Prostate gland (tissue), 2 donors: ENCODE measurements at regions not wholly inside any gene's neighbourhood (a gene's known extent, or its start where the extent isn't known, plus 50 kb on each side); places are given as distances from the start of the nearest gene placed in this dataset.

Experiments used
- DNase-seq: peaks from one replicate; pipeline ENCODE4 v3.0.0-alpha.2; 2019; ENCODE audit warnings: low spot score
- H3K27ac ChIP-seq, 2 donors: fragments of 200-600 bp; sonication (generic); 2 replicates each; pipeline ENCODE4 v1.5.1; 2017 to 2019
- H3K27me3 ChIP-seq: fragments of 200-600 bp; sonication (generic); replicated peaks from 2 replicates; pipeline ENCODE4 v1.5.1; 2019; ENCODE audit not compliant: insufficient read depth
- H3K36me3 ChIP-seq, 2 donors: fragments of 200-600 bp; sonication (generic); 1 replicate in 1 of 2; 2 replicates in 1 of 2; pipeline versions ENCODE4 v1.5.1 to v1.8.1; 2017 to 2019
- H3K4me1 ChIP-seq: fragments of 200-600 bp; sonication (generic); replicated peaks from 2 replicates; pipeline ENCODE4 v1.5.1; 2019
- H3K4me3 ChIP-seq, 2 donors: fragments of 200-600 bp; sonication (generic); 2 replicates each; pipeline ENCODE4 v1.5.1; 2017 to 2019
- H3K9me3 ChIP-seq: fragments of 200-600 bp; sonication (generic); 2 replicates; pipeline ENCODE4 v1.5.1; 2017
- POLR2A ChIP-seq: fragments of 450-650 bp; IDR thresholded peaks from one replicate; pipeline ENCODE4 v1.6.1; 2016; ENCODE audit warnings: antibody characterized with exemption, mild to moderate bottlenecking
- POLR2AphosphoS5 ChIP-seq: sonication (generic); formaldehyde crosslinking; IDR thresholded peaks from one replicate; pipeline ENCODE4 v1.6.1; 2017; ENCODE audit warnings: antibody characterized with exemption
- WGBS: methylation state at CpG from one replicate; pipeline ENCODE4 v1.1.5; 2018; 5-methylcytosine and 5-hydroxymethylcytosine counted together
- intact Hi-C: fragments of 100-400 bp; cut with DNase I; formaldehyde crosslinking; loops from one replicate; pipeline ENCODE4 v1.14.2; 2022
- TF ChIP-seq, protein P1 (sequence below), 4 experiments: fragments of 200-600 bp in 2 of 4; fragments of 450-650 bp in 2 of 4; sonication (generic) in 2 of 4; IDR thresholded peaks; 1 replicate in 3 of 4; 2 replicates in 1 of 4; pipeline ENCODE4 v1.5.1; 2016 to 2019; ENCODE audit warnings: antibody characterized with exemption in 4 of 4, mild to moderate bottlenecking in 2 of 4, moderate library complexity in 2 of 4

DNA sequence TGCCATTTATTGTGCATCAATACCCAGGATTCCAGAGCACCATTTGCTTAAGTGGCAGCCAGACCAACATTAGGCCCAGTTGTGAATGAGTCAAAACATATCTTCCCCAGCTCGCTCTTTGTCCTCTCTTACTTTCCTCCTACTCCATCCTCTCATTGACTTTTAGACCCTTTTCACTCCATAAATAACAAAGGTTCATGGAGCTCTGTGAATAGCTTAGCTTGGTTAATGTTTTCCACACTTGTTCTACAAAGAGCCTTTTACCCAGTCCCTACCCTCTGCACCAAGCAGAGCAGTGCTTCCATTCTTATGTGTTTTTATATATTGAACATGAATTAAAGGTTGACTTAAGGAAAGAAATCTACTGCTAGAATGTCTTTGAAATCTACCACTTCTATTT is 625.8 kb upstream of the FANCL start:
- Histone ChIP-seq H3K27me3 (no peaks in the 10 kb centered on the region), H3K4me1 (no peaks in the 10 kb centered on the region), H3K9me3 (no peaks in the 10 kb centered on the region), H3K36me3 (no peaks in the 10 kb centered on the region), H3K4me3 (no peak overlapping the region), H3K27ac (no peak overlapping the region)
- intact Hi-C loops: no loop called here
- WGBS: 92% methylated on average over 1 of the region's 1 CpG
- no peak for DNase-seq
- TF ChIP-seq, protein P1, sequence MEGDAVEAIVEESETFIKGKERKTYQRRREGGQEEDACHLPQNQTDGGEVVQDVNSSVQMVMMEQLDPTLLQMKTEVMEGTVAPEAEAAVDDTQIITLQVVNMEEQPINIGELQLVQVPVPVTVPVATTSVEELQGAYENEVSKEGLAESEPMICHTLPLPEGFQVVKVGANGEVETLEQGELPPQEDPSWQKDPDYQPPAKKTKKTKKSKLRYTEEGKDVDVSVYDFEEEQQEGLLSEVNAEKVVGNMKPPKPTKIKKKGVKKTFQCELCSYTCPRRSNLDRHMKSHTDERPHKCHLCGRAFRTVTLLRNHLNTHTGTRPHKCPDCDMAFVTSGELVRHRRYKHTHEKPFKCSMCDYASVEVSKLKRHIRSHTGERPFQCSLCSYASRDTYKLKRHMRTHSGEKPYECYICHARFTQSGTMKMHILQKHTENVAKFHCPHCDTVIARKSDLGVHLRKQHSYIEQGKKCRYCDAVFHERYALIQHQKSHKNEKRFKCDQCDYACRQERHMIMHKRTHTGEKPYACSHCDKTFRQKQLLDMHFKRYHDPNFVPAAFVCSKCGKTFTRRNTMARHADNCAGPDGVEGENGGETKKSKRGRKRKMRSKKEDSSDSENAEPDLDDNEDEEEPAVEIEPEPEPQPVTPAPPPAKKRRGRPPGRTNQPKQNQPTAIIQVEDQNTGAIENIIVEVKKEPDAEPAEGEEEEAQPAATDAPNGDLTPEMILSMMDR (IDR thresholded peaks at IDR 0.05): no peak
- no peak for TF ChIP-seq POLR2AphosphoS5
- TF ChIP-seq POLR2A: no peak

DNA sequence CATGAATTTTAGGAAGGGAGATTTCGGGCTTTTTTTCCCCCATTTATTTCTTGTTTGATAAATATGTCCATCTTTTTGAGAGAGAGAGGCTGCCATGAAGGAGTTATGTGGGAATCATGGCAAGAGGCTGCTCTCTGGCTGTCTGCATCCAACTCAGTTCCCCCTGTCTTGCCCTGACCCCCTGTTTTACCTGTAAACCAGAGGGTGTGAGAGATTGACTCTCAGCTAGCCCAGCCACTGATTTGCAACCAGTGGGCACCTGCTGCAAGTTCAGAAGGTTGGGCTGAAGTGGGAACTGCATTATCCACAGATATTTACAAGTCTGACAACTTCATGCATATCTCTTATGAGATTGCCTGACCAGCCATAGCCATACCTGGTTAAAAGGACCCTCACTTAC is 625.4 kb upstream of the FANCL start:
- H3K27me3 ChIP-seq: no peaks in the 10 kb centered on the region
- H3K9me3 ChIP-seq: no peaks in the 10 kb centered on the region
- no peak overlapping the region for H3K4me3 ChIP-seq
- TF ChIP-seq, protein P1 (IDR thresholded peaks at IDR 0.05): no peak
- TF ChIP-seq POLR2A: no peak
- no peak for TF ChIP-seq POLR2AphosphoS5
- DNase-seq: no peak
- WGBS: 63% methylated on average over 1 of the region's 1 CpG
- H3K36me3 ChIP-seq: no peaks in the 10 kb centered on the region
- H3K27ac ChIP-seq: no peak overlapping the region
- intact Hi-C loops: no loop called here
- no peaks in the 10 kb centered on the region for H3K4me1 ChIP-seq

DNA sequence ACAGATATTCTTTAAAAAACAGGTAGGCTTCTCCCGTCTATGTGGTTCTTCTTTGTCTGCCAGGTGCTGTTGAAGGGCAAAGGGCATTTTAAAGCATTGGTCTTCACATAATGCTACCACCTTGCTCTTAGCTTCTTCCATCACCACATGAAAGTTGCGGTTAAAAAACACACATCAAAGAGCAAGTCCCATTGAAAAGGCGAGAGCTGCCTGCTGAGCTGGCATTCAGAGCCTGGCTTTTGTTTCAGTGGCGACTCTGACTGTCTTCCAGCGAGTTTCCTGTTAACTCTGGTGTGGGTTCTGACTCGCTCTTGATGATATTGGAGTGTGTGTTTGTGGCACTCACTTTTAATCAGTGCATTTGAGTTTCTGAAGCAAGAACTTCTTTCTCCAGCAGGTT is 624.9 kb upstream of the FANCL start:
- no peaks in the 10 kb centered on the region for H3K9me3 ChIP-seq
- WGBS: 23% methylated on average over 6 of the region's 6 CpGs
- H3K4me3 ChIP-seq: no peak overlapping the region
- intact Hi-C loops: no loop called here
- no peaks in the 10 kb centered on the region for H3K36me3 ChIP-seq
- no peak overlapping the region for H3K27ac ChIP-seq
- no peak for DNase-seq
- no peaks in the 10 kb centered on the region for H3K4me1 ChIP-seq
- H3K27me3 ChIP-seq: no peaks in the 10 kb centered on the region
- TF ChIP-seq POLR2AphosphoS5 (no peak), POLR2A (no peak)
- TF ChIP-seq, protein P1 (IDR thresholded peaks at IDR 0.05): no peak

DNA sequence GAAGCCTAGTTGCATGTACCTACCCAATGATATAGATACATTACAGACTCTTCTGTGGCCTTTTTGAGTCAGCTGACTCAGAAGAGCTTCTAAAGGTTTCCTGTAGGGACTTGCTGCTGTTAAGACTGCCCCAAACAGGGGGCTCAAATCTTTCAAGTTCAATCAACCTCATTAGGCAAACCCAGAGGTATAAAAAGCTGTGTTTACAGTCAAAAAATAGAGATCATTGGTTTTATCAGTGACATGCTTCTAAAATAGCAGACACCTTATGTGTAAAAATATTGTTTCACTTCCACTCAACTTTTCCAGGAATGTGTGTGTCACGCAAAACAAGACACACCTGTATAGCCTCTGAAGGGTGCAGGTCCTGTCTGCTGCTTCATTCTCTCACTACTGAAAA is 624.3 kb upstream of the FANCL start:
- H3K36me3 ChIP-seq: no peaks in the 10 kb centered on the region
- H3K4me1 ChIP-seq: no peaks in the 10 kb centered on the region
- H3K27me3 ChIP-seq: no peaks in the 10 kb centered on the region
- 97% methylated on average over 1 of the region's 1 CpG for WGBS
- no peaks in the 10 kb centered on the region for H3K9me3 ChIP-seq
- no peak overlapping the region for H3K27ac ChIP-seq
- H3K4me3 ChIP-seq: no peak overlapping the region
- TF ChIP-seq POLR2A (no peak), POLR2AphosphoS5 (no peak)
- TF ChIP-seq, protein P1 (IDR thresholded peaks at IDR 0.05): no peak
- intact Hi-C loops: no loop called here
- no peak for DNase-seq

DNA sequence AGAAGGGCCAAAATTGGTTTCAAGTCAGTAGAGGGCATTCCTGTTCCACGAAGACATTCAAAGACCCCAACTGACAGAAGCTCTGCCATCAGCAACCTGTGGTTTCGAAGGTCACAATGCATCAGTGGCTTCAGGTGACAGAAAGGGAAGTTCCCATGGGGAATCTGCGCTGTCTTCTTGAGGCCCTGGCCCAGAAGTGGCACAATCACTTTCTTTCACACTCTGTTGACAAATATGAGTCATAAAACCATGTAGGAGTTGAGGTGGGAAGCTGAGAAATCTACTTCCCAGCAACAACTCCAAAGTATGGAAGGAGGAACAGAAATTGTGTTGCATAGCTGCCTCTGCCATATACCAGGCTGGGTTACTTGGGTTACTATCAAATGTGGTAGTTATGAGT is 621.1 kb upstream of the FANCL start:
- intact Hi-C loops: no loop called here
- 94% methylated on average over 3 of the region's 3 CpGs for whole genome bisulfite sequencing
- H3K4me1 ChIP-seq: no peaks in the 10 kb centered on the region

More for the DNA sequence above, 621.1 kb upstream of the FANCL start:
- Histone ChIP-seq H3K9me3 (no peaks in the 10 kb centered on the region), H3K36me3 (no peaks in the 10 kb centered on the region), H3K4me3 (no peak overlapping the region), H3K27ac (no peak overlapping the region), H3K27me3 (no peaks in the 10 kb centered on the region)
- no peak for DNase-seq
- TF ChIP-seq POLR2A: no peak
